ENCODE measurements at regions not wholly inside any gene's neighbourhood (a gene's known extent, or its start where the extent isn't known, plus 50 kb on each side); places are given as distances from the start of the nearest gene placed in this dataset.
"Not testable (repeated sequence)": the region's sequence is repeated elsewhere in the genome, so short reads cannot be mapped to it uniquely, and the experiment has no call there.

DNA sequence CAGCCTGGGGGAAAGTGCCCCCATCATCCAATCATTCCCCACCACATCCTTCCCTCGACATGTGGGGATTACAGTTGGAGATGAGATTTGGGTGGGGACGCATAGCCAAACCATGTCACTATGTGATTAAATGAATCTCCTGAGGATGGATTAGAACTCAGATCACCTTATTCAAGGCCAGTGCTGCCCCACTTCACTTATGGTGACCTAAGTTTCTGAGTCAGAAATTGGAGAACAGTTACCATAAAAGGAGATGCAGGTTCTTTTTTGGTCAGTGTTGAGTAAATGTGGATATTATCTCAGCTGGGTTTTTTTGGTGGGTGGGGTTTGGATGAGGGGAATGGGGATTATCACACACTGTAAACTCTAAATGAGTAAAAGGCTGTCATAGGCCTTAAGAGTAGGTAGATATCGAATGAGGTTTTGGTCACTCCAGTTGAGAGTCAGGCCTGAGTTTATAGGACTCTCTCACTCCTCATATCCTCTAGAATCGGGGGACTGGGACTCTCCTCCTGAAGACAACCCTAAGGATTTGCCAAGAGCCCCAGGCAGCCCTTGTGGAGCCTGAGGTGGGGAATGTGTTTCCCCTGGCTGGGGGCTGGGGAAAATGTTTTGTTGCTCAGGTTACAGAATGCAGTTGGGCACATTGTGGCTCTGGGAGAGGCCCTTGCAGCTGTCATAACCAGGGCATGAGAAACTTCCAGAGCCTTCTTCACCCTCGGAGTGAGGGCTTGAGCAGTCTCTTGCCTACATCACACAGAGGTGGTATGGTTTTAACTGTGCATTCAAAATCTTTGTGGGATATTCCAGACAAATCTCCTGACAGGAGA lies 213.0 kb downstream of the BAMBI start:
- H3K4me2 ChIP-seq (ENCODE audit: low read length): no peak overlapping the region

DNA sequence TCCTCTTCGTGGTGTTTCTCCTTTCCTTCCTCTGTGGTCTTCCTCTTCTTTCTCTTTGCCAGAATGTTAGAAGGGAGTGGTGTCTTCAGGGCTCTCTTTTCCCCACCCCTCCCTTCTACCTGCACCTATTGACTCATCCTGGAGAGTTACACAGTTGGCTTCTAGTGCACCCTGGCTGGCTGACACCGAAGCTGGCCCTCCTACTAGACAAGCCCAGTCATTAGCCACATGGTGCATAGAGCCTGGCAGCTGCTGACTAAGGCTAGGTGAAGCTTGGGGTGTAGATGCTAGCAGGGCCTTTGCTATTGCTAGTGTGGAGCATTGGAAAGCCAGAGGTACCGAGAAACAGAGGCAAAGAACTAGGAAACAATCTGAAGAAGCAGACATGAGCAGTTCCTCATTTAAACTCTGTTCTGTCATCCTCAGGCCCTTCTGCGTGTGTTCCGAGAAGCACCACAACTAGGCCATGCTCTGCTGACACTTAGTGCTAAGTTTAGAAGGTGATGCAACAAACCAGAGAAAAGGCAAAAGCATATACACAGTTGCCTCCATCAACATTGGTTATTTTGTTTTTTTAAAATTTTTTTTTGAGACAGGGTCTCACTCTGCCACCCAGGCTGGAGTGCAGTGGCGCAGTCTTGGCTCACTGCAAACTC lies 213.9 kb downstream of the BAMBI start:
- no peaks in the 10 kb centered on the region for H3K36me3 ChIP-seq (ENCODE audit: control insufficient read depth, insufficient read depth, low read length)
- no peak overlapping the region for H3K4me3 ChIP-seq (ENCODE audit: low read depth, low read length)
- no peaks in the 10 kb centered on the region for H3K79me2 ChIP-seq
- H3K9me3 ChIP-seq (ENCODE audit: control insufficient read depth, low read length): no peaks in the 10 kb centered on the region
- no peak overlapping the region for H3K4me2 ChIP-seq (ENCODE audit: low read length)
- H3K4me1 ChIP-seq: no peaks in the 10 kb centered on the region
- H2AFZ ChIP-seq: no peak overlapping the region
- no peaks in the 10 kb centered on the region for H3K27me3 ChIP-seq (ENCODE audit: control insufficient read depth, insufficient read depth, low read length)
- TF ChIP-seq, protein P1, sequence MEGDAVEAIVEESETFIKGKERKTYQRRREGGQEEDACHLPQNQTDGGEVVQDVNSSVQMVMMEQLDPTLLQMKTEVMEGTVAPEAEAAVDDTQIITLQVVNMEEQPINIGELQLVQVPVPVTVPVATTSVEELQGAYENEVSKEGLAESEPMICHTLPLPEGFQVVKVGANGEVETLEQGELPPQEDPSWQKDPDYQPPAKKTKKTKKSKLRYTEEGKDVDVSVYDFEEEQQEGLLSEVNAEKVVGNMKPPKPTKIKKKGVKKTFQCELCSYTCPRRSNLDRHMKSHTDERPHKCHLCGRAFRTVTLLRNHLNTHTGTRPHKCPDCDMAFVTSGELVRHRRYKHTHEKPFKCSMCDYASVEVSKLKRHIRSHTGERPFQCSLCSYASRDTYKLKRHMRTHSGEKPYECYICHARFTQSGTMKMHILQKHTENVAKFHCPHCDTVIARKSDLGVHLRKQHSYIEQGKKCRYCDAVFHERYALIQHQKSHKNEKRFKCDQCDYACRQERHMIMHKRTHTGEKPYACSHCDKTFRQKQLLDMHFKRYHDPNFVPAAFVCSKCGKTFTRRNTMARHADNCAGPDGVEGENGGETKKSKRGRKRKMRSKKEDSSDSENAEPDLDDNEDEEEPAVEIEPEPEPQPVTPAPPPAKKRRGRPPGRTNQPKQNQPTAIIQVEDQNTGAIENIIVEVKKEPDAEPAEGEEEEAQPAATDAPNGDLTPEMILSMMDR (IDR thresholded peaks at IDR 0.05): no peak
- no peak overlapping the region for H3K27ac ChIP-seq
- H3K9ac ChIP-seq: no peak overlapping the region

More for the DNA sequence above, 213.0 kb downstream of the BAMBI start:
- Histone ChIP-seq H3K9ac (no peak overlapping the region), H3K36me3 (ENCODE audit: control insufficient read depth, insufficient read depth, low read length) (no peaks in the 10 kb centered on the region), H2AFZ (no peak overlapping the region), H3K27me3 (ENCODE audit: control insufficient read depth, insufficient read depth, low read length) (no peaks in the 10 kb centered on the region), H3K4me1 (no peaks in the 10 kb centered on the region), H3K79me2 (no peaks in the 10 kb centered on the region), H3K27ac (no peak overlapping the region), H3K9me3 (ENCODE audit: control insufficient read depth, low read length) (no peaks in the 10 kb centered on the region), H3K4me3 (ENCODE audit: low read depth, low read length) (no peak overlapping the region)
- TF ChIP-seq, protein P1 (IDR thresholded peaks at IDR 0.05): no peak

DNA sequence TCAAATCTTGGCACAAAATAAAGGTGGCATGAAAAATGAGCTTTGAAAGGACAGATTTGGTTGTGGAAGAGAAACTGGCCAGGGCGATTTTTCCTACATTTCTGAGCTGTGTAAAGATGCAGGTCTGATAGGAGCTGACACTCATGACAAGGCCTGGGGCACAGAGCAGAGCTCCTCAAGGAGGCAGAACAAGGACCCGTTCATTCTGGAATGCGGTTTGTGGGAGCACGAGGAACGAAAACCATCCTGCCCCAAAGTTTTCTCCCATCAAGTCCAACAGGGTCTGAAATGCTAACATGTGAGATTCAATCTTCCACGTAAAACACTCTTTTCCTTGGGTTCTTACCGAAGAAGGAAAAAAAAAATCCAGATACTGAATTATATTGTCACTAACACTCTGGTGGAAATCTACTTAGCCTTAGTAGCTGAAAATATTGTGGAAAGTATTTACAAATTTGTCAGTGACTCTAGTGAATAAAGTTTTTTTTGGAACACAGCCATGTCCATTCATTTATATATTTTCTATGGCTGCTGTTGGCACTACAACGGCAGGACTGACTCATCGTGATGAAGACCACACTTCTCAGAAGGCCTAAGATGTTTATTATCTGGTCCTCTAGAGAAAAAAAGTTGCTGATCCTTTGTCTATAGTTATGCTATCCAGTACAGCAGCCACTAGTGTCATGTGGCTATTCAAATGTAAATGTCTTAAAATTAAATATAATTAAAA lies 215.7 kb downstream of the BAMBI start:
- no peak overlapping the region for H3K27ac ChIP-seq
- H3K9me3 ChIP-seq (ENCODE audit: control insufficient read depth, low read length): no peaks in the 10 kb centered on the region
- H3K27me3 ChIP-seq (ENCODE audit: control insufficient read depth, insufficient read depth, low read length): no peaks in the 10 kb centered on the region
- H3K36me3 ChIP-seq (ENCODE audit: control insufficient read depth, insufficient read depth, low read length): no peaks in the 10 kb centered on the region
- no peaks in the 10 kb centered on the region for H3K79me2 ChIP-seq
- no peak overlapping the region for H2AFZ ChIP-seq
- H3K4me2 ChIP-seq (ENCODE audit: low read length): no peak overlapping the region
- H3K4me1 ChIP-seq: no peaks in the 10 kb centered on the region
- TF ChIP-seq, protein P1 (IDR thresholded peaks at IDR 0.05): no peak
- H3K4me3 ChIP-seq (ENCODE audit: low read depth, low read length): no peak overlapping the region
- H3K9ac ChIP-seq: no peak overlapping the region

DNA sequence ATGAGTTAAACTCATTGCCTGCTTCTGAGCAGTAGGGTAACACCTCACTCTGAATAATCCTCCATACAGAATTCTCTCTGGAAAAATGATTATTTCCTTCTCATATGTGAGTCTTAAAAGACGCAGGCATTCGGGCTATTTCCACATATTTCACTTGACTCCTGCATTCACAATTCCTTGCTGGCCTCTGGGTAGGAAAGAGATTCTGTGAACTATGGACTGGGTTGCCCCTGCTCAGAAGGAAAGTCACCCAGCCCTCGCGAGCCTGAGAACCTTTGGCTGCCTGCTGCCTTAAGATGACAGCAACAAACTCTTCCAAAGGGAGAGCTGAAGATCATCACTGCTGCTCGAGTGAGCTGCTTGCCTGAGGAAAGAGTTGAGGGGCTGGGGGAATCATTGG lies 216.8 kb downstream of the BAMBI start:
- H3K27ac ChIP-seq: no peak overlapping the region
- no peaks in the 10 kb centered on the region for H3K79me2 ChIP-seq
- H3K4me3 ChIP-seq (ENCODE audit: low read depth, low read length): no peak overlapping the region
- no peaks in the 10 kb centered on the region for H3K36me3 ChIP-seq (ENCODE audit: control insufficient read depth, insufficient read depth, low read length)
- H2AFZ ChIP-seq: no peak overlapping the region
- H3K27me3 ChIP-seq (ENCODE audit: control insufficient read depth, insufficient read depth, low read length): no peaks in the 10 kb centered on the region
- TF ChIP-seq, protein P1 (IDR thresholded peaks at IDR 0.05): no peak
- H3K4me2 ChIP-seq (ENCODE audit: low read length): no peak overlapping the region
- no peak overlapping the region for H3K9ac ChIP-seq
- H3K9me3 ChIP-seq (ENCODE audit: control insufficient read depth, low read length): no peaks in the 10 kb centered on the region
- no peaks in the 10 kb centered on the region for H3K4me1 ChIP-seq

DNA sequence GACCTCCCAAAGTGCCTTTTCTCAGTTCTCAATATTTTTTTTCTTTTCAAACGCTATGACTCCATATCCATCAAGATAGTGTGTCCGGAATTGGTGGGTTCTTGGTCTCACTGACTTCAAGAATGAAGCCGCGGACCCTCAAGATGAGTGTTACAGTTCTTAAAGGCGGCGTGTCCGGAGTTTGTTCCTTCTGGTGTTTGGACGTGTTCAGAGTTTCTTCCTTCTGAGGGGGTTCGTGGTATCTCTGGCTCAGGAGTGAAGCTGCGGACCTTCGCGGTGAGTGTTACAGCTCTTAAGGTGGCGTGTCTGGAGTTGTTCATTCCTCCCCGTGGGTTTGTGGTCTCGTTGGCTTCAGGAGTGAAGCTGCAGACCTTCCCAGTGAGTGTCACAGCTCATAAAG lies 218.3 kb downstream of the BAMBI start:
- H3K9me3 ChIP-seq (ENCODE audit: control insufficient read depth, low read length); H3K4me1 ChIP-seq; H3K4me2 ChIP-seq (ENCODE audit: low read length); H2AFZ ChIP-seq; H3K27me3 ChIP-seq (ENCODE audit: control insufficient read depth, insufficient read depth, low read length); H3K36me3 ChIP-seq (ENCODE audit: control insufficient read depth, insufficient read depth, low read length); H3K27ac ChIP-seq; H3K4me3 ChIP-seq (ENCODE audit: low read depth, low read length); H3K9ac ChIP-seq; H3K79me2 ChIP-seq: not testable (repeated sequence)

DNA sequence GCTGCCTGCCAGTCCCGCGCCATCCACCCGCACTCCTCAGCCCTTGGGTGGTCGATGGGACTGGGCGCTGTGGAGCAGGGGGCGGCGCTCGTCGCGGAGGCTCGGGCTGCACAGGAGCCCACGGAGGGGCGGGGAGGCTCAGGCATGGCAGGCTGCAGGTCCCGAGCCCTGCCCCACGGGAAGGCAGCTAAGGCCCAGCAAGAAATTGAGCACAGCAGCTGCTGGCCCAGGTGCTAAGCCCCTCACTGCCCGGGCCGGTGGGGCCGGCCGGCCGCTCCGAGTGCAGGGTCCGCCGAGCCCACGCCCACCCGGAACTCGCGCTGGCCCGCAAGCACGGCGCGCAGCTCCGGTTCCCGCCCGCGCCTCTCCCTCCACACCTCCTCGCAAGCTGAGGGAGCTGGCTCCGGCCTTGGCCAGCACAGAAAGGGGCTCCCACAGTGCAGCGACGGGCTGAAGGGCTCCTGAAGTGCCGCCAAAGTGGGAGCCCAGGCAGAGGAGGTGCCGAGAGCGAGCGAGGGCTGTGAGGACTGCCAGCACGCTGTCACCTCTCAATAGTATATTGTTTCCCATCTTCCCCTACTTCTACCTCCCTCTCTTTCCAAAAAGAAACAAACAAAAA lies 219.6 kb downstream of the BAMBI start:
- H3K79me2 ChIP-seq; H3K9ac ChIP-seq; H3K4me3 ChIP-seq (ENCODE audit: low read depth, low read length); H3K9me3 ChIP-seq (ENCODE audit: control insufficient read depth, low read length); H3K27me3 ChIP-seq (ENCODE audit: control insufficient read depth, insufficient read depth, low read length); H3K27ac ChIP-seq; H3K36me3 ChIP-seq (ENCODE audit: control insufficient read depth, insufficient read depth, low read length); H2AFZ ChIP-seq; H3K4me2 ChIP-seq (ENCODE audit: low read length); H3K4me1 ChIP-seq: not testable (repeated sequence)
